ENCODE measurements at regions not wholly inside any gene's neighbourhood (a gene's known extent, or its start where the extent isn't known, plus 50 kb on each side); places are given as distances from the start of the nearest gene placed in this dataset.

- TF ChIP-seq CTCF (IDR thresholded peaks at IDR 0.05 in 2 of 3, conservative IDR thresholded peaks at IDR 0.05 in 1 of 3; ENCODE audit: borderline replicate concordance in 1 of 3, insufficient read depth in 1 of 3, low read depth in 2 of 3, low read length in 2 of 3) = no peak
- TF ChIP-seq YY1 (IDR thresholded peaks at IDR 0.05; ENCODE audit: extremely low read depth, insufficient replicate concordance, low read depth, low read length) = no peak
- no peak for TF ChIP-seq ELF1 (IDR thresholded peaks at IDR 0.05; ENCODE audit: borderline replicate concordance, low read depth)
- no peak for TF ChIP-seq CEBPB (IDR thresholded peaks at IDR 0.05; ENCODE audit: low read depth)
- no peak for TF ChIP-seq POLR2A (IDR thresholded peaks at IDR 0.05; ENCODE audit: borderline replicate concordance, extremely low read depth, insufficient read depth, insufficient read length)
- no peak for TF ChIP-seq SP1 (IDR thresholded peaks at IDR 0.05; ENCODE audit: low read depth)
- TF ChIP-seq SIN3A (IDR thresholded peaks at IDR 0.05; ENCODE audit: low read depth) = no peak
- TF ChIP-seq EZH2 (IDR thresholded peaks at IDR 0.05) = no peak
- TF ChIP-seq EZH2phosphoT487 (IDR thresholded peaks at IDR 0.05; ENCODE audit: borderline replicate concordance) = no peak
- no peak for TF ChIP-seq MAX (IDR thresholded peaks at IDR 0.05)
- TF ChIP-seq ZFX (IDR thresholded peaks at IDR 0.05) = no peak
- no peak for TF ChIP-seq TCF7L2 (IDR thresholded peaks at IDR 0.05; ENCODE audit: borderline replicate concordance, extremely low read depth, insufficient read depth, insufficient read length)
- no peak for TF ChIP-seq POLR2AphosphoS5 (IDR thresholded peaks at IDR 0.05; ENCODE audit: low read depth, low read length)
- TF ChIP-seq, protein P1, sequence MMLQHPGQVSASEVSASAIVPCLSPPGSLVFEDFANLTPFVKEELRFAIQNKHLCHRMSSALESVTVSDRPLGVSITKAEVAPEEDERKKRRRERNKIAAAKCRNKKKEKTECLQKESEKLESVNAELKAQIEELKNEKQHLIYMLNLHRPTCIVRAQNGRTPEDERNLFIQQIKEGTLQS (IDR thresholded peaks at IDR 0.05) = no peak
These were observed 205.2 kb upstream of the CDH5 start for GRCh38 chr16:66161269-66161668.
